Testis (tissue), 2 donors: ENCODE measurements at regions not wholly inside any gene's neighbourhood (a gene's known extent, or its start where the extent isn't known, plus 50 kb on each side); places are given as distances from the start of the nearest gene placed in this dataset.

ENCODE experiments used
- DNase-seq: peaks from one replicate; pipeline ENCODE4 v3.0.0-alpha.2; 2019
- H3K27ac ChIP-seq, 2 donors: fragments of 200-600 bp; sonication (generic); one replicate each; pipeline ENCODE4 v1.5.1; 2019
- H3K27me3 ChIP-seq: fragments of 200-600 bp; sonication (generic); one replicate; pipeline ENCODE4 v1.5.1; 2019
- H3K36me3 ChIP-seq: fragments of 200-600 bp; sonication (generic); one replicate; pipeline ENCODE4 v1.5.1; 2017; ENCODE audit warnings: low read depth; ENCODE audit errors: missing control alignments
- H3K4me1 ChIP-seq: fragments of 200-600 bp; sonication (generic); one replicate; pipeline ENCODE4 v1.5.1; 2019
- H3K4me3 ChIP-seq, 2 donors: fragments of 200-600 bp; sonication (generic); one replicate each; pipeline ENCODE4 v1.5.1; 2017 to 2019
- H3K9me3 ChIP-seq: fragments of 200-600 bp; sonication (generic); one replicate; pipeline ENCODE4 v1.5.1; 2017
- CTCF ChIP-seq, 3 experiments: fragments of 450-650 bp in 2 of 3; fragments of 200-600 bp in 1 of 3; sonication (generic) in 1 of 3; IDR thresholded peaks; one replicate each; pipeline ENCODE4 v1.5.1; 2016 to 2019; ENCODE audit warnings: antibody characterized with exemption in 3 of 3, mild to moderate bottlenecking in 2 of 3, moderate library complexity in 1 of 3
- POLR2A ChIP-seq: fragments of 450-650 bp; IDR thresholded peaks from one replicate; pipeline ENCODE4 v1.6.1; 2017; ENCODE audit warnings: antibody characterized with exemption, mild to moderate bottlenecking, moderate library complexity
- WGBS, 2 donors: methylation state at CpG; one replicate each; pipeline ENCODE4 v1.1.5; 2018; 5-methylcytosine and 5-hydroxymethylcytosine counted together
- intact Hi-C: fragments of 100-400 bp; cut with DNase I; formaldehyde crosslinking; loops from one replicate; pipeline ENCODE4 v1.15.1; 2023; ENCODE audit warnings: low total_unique reads

- Histone ChIP-seq H3K4me1 (no peaks in the 10 kb centered on the region), H3K4me3 (no peak overlapping the region), H3K27ac (no peak overlapping the region), H3K9me3 (no peaks in the 10 kb centered on the region), H3K27me3 (no peaks in the 10 kb centered on the region), H3K36me3 (no peaks in the 10 kb centered on the region)
- DNase-seq = no peak
- no peak for TF ChIP-seq CTCF (IDR thresholded peaks at IDR 0.05)
- no peak for TF ChIP-seq POLR2A
- WGBS, 2 donors = 77 to 80% methylated on average over 4 of the region's 4 CpGs
- intact Hi-C loops = no loop called here
Measured at GRCh38 chr13:90091611-90092010, 1255.9 kb upstream of the MIR17HG start.

- Histone ChIP-seq H3K36me3 (no peaks in the 10 kb centered on the region), H3K4me1 (no peaks in the 10 kb centered on the region), H3K9me3 (no peaks in the 10 kb centered on the region), H3K27ac (no peak overlapping the region), H3K27me3 (no peaks in the 10 kb centered on the region), H3K4me3 (no peak overlapping the region)
- no peak for DNase-seq
- TF ChIP-seq CTCF (IDR thresholded peaks at IDR 0.05) = no peak
- TF ChIP-seq POLR2A = no peak
- intact Hi-C loops = no loop called here
- WGBS, 2 donors = 86 to 93% methylated on average over 2 of the region's 2 CpGs
Measured at GRCh38 chr13:90094357-90094756, 1253.1 kb upstream of the MIR17HG start.

GRCh38 chr13:90098577-90098976 lies 1248.9 kb upstream of the MIR17HG start:
- intact Hi-C loops = no loop called here
- no peak overlapping the region for H3K27ac ChIP-seq
- H3K9me3 ChIP-seq = no peaks in the 10 kb centered on the region
- H3K4me1 ChIP-seq = no peaks in the 10 kb centered on the region
- H3K36me3 ChIP-seq = no peaks in the 10 kb centered on the region
- H3K4me3 ChIP-seq = no peak overlapping the region
- TF ChIP-seq POLR2A (no peak), CTCF (IDR thresholded peaks at IDR 0.05) (no peak)
- DNase-seq = no peak
- no peaks in the 10 kb centered on the region for H3K27me3 ChIP-seq
- WGBS, 2 donors = 86 to 92% methylated on average over 4 of the region's 4 CpGs

GRCh38 chr13:90099847-90100246 lies 1247.6 kb upstream of the MIR17HG start:
- no peak for DNase-seq
- Histone ChIP-seq H3K4me1 (no peaks in the 10 kb centered on the region), H3K27me3 (no peaks in the 10 kb centered on the region), H3K27ac (no peak overlapping the region), H3K9me3 (no peaks in the 10 kb centered on the region), H3K36me3 (no peaks in the 10 kb centered on the region), H3K4me3 (no peak overlapping the region)
- WGBS, 2 donors = 93 to 96% methylated on average over 4 of the region's 4 CpGs
- TF ChIP-seq CTCF (IDR thresholded peaks at IDR 0.05) (no peak), POLR2A (no peak)
- intact Hi-C loops = no loop called here

- Histone ChIP-seq H3K27me3 (no peaks in the 10 kb centered on the region), H3K9me3 (no peaks in the 10 kb centered on the region), H3K27ac (no peak overlapping the region), H3K4me3 (no peak overlapping the region), H3K36me3 (no peaks in the 10 kb centered on the region), H3K4me1 (no peaks in the 10 kb centered on the region)
- WGBS, 2 donors = 81 to 87% methylated on average over 4 of the region's 4 CpGs
- intact Hi-C loops = no loop called here
- TF ChIP-seq CTCF (IDR thresholded peaks at IDR 0.05) = no peak
- no peak for TF ChIP-seq POLR2A
- DNase-seq = no peak
Measured at GRCh38 chr13:90103099-90103784, 1244.2 kb upstream of the MIR17HG start.
